ENCODE measurements at regions not wholly inside any gene's neighbourhood (a gene's known extent, or its start where the extent isn't known, plus 50 kb on each side); places are given as distances from the start of the nearest gene placed in this dataset.
"Not testable (repeated sequence)": the region's sequence is repeated elsewhere in the genome, so short reads cannot be mapped to it uniquely, and the experiment has no call there.

GRCh38 chr10:42367532-42368230, 270.7 kb downstream of the ZNF33B start:
- no peak for DNase-seq (ENCODE audit: low read depth, low spot score)

GRCh38 chr10:42351745-42352144, 286.6 kb downstream of the ZNF33B start:
- DNase-seq (ENCODE audit: low read depth, low spot score), result no peak

DNA sequence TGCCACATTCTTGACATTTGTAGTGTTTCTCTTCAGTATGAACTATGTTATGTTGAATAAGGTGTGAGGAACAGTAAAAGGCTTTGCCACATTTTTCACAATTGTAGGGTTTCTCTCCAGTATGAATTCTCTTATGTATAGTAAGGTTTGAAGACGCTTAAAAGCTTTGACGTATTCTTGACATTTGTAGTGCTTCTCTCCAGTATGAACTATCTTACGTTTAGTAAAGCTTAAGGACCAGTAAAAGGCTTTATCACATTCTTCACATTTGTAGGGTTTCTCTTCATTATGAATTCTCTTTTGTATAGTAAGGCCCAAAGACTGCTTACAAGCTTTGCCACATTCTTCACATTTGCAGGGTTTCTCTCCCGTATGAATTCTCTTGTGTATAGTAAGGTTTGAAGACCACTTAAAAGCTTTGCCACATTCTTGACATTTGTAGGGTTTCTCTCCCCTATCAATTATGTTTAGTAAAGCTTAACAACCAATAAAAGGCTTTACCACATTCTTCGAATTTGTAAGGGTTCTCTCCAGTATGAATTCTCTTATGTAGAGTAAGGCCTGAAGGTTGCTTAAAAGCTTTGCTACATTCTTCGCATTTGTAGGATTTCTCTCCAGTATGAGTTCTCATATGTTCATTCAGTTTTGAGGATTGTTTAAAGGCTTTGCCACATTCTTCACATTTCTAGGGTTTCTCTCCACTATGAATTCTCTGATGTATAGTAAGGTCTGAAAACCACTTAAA, 301.6 kb downstream of the ZNF33B start:
- DNase-seq (ENCODE audit: low read depth, low spot score), result not testable (repeated sequence)

DNA sequence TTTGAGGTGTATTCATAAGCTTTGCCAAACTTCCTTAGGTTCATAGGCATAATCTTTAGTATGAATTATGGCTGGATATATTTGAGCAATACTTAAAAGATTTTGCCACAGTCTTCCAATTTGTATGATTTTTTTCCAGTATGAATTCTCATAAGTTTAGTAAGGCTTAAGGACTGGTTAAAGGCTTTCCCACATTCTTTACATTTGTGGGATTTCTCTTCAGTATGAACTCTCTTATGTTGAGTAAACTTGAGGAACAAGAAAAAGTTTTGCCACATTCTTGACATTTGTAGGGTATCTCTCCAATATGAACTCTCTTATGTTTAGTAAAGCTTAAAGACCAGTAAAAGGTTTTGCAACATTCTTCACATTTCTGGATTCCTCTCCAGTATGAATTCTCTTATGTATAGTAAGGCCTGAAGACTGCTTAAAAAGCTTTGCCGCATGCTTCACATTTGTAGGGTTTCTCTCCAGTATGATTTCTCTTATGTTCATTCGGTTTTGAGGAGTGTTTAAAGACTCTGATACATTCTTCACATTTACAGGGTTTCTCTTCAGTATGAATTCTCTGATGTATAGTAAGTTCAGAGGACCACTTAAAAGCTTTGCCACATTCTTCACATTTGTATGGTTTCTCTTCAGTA, 302.6 kb downstream of the ZNF33B start:
- not testable (repeated sequence) for DNase-seq (ENCODE audit: low read depth, low spot score)

DNA sequence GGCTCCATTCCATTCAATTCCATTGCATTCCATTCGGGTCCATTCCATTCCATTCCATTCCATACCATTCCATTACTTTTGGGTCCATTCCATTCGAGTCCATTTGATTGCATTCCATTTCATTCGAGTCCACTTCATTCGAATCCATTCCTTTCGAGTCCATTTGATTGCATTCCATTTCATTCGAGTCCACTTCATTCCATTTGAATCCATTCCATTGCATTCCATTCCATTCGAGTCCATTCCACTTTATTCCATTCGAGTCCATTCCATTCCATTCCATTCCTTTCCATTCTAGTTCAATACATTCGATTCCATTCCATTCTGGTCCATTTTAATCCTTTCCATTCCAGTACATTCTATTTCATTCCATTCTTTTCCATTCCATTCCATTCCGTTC, 334.0 kb downstream of the ZNF33B start:
- DNase-seq (ENCODE audit: low read depth, low spot score), result no peak

- DNase-seq (ENCODE audit: low read depth, low spot score), result not testable (repeated sequence)
Observed at GRCh38 chr10:42281896-42282295, 356.5 kb downstream of the ZNF33B start.

DNA sequence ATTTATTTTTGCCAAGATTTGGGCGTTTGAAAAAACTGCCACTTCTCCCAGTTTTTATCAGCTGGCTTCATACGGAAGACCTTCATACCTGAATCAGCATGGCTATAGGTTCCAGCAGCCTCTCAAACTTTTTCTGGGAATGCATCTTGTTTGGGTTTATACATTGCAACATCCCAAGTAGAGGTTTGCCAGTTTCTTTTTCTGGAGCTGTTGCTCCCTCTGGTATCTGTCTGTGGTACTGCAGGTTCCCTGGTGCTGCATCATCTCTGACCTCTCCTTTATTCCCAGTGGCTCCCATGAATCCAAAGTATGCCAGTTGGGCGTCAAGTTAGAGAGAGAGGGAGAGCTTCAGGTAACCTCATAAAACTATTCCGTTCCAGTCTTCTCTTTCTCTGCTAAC, 368.6 kb downstream of the ZNF33B start:
- not testable (repeated sequence) for DNase-seq (ENCODE audit: low read depth, low spot score)

DNA sequence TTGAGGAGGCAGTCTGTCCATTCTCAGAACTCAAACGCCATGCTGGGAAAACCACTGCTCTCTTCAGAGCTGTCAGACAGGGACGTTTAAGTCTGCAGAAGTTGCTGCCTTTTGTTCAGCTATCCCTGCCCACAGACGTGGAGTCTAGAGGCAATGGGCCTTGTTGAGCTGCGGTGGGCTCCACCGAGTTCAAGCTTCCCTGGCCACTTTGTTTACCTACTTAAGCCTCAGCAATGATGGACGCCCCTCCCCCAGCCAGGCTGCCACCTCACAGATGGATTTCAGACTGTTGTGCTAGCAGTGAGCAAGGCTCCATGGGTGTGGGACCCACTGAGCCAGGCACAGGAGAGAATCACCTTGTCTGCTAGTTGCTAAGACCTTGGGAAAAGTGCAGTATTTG, 375.1 kb downstream of the ZNF33B start:
- DNase-seq (ENCODE audit: low read depth, low spot score), result not testable (repeated sequence)

DNA sequence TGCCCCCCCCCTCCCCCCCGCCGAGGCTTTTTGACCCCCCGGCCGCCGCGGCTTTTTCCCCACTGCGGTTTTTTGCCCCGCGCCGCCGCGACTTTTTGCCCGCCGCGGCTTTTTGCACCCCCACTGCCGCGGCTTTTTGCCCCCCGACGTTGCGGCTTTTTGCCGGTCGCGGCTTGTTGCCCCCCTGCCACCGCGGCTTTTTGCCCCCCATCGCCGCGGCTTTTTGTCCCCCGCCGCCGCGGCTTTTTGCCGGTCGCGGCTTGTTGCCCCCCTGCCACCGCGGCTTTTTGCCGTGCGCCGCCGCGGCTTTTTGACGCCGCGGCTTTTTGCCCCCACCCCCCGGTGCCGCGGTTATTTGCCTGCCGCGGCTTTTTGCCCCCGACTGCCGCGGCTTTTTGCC, 395.4 kb downstream of the ZNF33B start:
- not testable (repeated sequence) for DNase-seq (ENCODE audit: low read depth, low spot score)

GRCh38 chr10:42242135-42242805, 396.1 kb downstream of the ZNF33B start:
- DNase-seq (ENCODE audit: low read depth, low spot score), result no peak

DNA sequence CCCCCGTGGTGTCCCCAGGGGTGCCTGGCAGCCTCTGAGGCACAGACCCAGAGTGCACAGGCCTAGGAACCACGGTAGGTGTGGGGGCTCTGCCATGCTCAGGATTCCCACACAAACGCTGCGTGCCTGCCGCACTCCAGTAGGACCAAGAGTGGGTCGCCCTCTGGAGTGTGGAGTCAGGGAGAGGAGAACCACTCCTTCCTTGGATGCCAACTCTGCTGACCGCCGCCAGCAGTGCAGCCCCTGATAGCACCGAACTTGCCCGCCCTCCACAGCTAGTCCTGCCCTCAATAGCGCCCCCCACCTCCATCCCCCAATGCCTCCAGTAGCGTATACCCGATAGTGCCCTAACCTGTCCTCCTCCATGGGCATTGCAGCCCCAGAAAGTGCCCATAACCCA, 402.0 kb downstream of the ZNF33B start:
- not testable (repeated sequence) for DNase-seq (ENCODE audit: low read depth, low spot score)

DNA sequence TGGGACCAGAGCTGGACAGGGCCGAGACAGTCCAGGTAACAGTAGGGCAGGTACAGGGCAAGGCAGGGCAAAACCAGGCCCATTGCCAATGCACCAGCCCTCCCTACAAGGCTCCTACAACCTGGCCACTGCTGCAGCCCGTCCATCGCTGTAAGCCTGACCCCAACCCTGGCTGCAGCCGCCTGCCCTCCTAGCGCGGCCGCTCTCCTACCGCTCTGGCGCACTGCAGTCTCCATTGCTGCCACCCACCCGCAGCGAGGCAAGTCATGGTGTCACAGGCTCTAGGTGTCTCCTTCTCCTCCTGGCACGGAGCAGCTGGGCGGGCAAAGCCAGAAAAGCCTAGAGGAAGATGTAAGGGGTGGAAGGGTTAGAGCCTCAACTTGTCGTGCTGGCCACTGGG, 402.6 kb downstream of the ZNF33B start:
- DNase-seq (ENCODE audit: low read depth, low spot score), result not testable (repeated sequence)

GRCh38 chr10:42235241-42235640, 403.1 kb downstream of the ZNF33B start:
- DNase-seq (ENCODE audit: low read depth, low spot score), result not testable (repeated sequence)

- not testable (repeated sequence) for DNase-seq (ENCODE audit: low read depth, low spot score)
Observed at GRCh38 chr10:42234506-42234905, 403.9 kb downstream of the ZNF33B start.

GRCh38 chr10:42233461-42234206, 404.7 kb downstream of the ZNF33B start:
- DNase-seq (ENCODE audit: low read depth, low spot score), result not testable (repeated sequence)

GRCh38 chr10:42232955-42233354, 405.4 kb downstream of the ZNF33B start:
- DNase-seq (ENCODE audit: low read depth, low spot score), result not testable (repeated sequence)

DNA sequence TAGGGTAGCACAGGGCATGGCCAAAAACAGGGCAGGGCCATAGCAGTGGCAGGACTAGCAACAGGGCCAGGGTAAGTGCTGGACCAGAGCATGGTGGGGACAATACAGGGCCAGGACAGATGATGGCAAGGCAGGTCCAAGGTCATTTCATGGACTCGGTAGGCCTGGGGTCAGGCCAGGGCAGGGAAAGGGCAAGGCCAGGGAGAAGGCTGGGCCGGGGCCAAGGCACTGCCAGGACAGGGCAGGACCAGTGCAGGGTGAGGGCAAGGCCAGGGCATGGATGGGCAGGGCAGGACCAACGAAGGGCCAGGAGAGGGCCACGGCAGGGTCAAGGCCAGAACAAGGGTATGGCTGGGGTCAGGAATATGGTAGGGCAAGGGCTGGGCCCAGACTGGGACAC, 407.6 kb downstream of the ZNF33B start:
- not testable (repeated sequence) for DNase-seq (ENCODE audit: low read depth, low spot score)

DNA sequence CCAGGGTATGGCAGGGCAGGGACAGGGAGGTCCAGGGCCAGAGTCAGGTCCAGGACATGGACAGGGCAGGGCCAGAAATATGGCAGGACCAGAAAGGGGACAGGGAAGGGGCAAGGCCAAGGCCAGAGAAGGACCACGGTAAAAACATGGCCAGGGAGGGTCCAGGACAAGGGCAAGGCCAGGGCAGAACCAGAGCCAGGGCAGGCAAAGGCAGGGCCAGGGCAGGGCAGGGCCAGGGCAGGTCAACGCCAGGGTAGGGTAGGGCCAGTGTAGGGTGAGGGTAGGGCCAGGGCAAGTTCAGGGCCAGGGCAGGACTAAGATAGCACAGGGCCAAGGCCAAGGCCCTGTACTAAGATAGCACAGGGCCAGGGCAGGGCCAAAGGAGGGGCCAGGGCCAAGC, 408.3 kb downstream of the ZNF33B start:
- not testable (repeated sequence) for DNase-seq (ENCODE audit: low read depth, low spot score)

DNA sequence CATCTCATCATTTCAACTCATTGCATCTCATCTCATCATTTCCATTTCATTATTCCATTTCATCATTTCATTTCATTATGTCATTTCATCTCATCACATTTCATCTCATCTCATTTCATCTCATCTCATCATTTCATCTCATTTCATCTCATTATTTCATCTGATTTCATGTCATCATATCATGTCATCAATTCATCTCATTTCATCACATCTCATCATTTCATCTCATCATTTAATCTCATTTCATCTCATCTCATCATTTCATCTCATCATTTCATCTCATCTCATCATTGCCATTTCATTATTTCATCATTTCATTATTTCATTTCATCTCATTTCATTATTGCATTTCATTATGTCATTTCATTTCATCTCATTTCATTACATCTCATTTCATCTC, 410.5 kb downstream of the ZNF33B start:
- not testable (repeated sequence) for DNase-seq (ENCODE audit: low read depth, low spot score)

DNA sequence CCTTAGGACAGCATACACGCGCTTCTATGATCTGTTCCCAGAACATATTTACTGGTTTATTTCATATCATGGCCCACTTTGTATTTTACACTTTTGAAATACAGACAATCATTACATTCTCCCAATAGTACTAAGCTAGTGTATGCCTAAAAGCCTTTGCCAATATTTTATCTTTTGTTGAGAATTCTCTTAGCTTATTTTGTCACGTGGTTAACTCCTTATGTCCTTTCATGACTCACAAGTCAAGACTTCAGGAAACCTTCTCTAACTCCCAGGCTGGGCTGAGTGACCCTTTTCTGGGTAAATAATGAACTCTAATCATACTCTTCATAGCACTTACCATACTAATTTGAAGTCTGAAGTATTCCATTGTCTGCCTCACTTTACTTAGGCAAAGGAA, 444.8 kb downstream of the ZNF33B start:
- DNase-seq (ENCODE audit: low read depth, low spot score), result not testable (repeated sequence)

DNA sequence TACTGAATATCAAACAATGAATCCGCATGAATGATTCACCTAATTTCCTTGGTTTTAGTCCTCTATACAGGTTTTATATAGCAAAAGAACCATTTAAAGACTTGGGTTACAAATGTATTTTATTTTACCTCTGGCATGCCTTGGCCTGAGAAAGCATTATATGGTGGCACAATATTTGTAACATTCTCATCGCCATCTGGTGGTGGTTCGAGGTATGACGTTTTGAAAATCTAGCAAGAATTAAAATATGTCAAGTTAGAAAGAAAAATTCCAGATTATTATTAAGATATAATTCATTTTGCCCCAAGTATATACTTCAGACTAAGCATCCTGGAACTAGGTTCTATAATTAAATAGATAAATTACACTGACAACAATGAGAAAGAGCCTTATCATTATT, 445.9 kb downstream of the ZNF33B start:
- peak; percentile 15 for DNase-seq (ENCODE audit: low read depth, low spot score)
